NCI-H187 treated with DMSO at 0.1 percent for 48 hours (cell line): ENCODE measurements at regions not wholly inside any gene's neighbourhood (a gene's known extent, or its start where the extent isn't known, plus 50 kb on each side); places are given as distances from the start of the nearest gene placed in this dataset.
"Not testable (repeated sequence)": the region's sequence is repeated elsewhere in the genome, so short reads cannot be mapped to it uniquely, and the experiment has no call there.

Source experiments
- DNase-seq: peaks from one replicate; lab custom pipeline; 2025; lab: John Stamatoyannopoulos, UW

- no peak for DNase-seq
Observed at GRCh38 chr15:62856466-62857246, 185.9 kb upstream of the TPM1 start.

- DNase-seq: no peak
Observed at GRCh38 chr15:62857411-62857853, 185.1 kb upstream of the TPM1 start.

- DNase-seq: no peak
Observed at GRCh38 chr15:62858343-62858742, 184.2 kb upstream of the TPM1 start.

- DNase-seq: no peak
Observed at GRCh38 chr15:62862717-62863116, 179.8 kb upstream of the TPM1 start.

- no peak for DNase-seq
Observed at GRCh38 chr15:62866366-62866765, 176.2 kb upstream of the TPM1 start.

GRCh38 chr15:62867844-62868243 lies 174.7 kb upstream of the TPM1 start:
- DNase-seq: no peak

GRCh38 chr15:62868507-62868906 lies 174.0 kb upstream of the TPM1 start:
- DNase-seq: no peak

- DNase-seq: no peak
Observed at GRCh38 chr15:62869116-62869515, 173.4 kb upstream of the TPM1 start.

GRCh38 chr15:62870216-62870615 lies 172.3 kb upstream of the TPM1 start:
- no peak for DNase-seq

- not testable (repeated sequence) for DNase-seq
Observed at GRCh38 chr15:62870701-62871100, 171.8 kb upstream of the TPM1 start.

GRCh38 chr15:62873203-62873602 lies 169.3 kb upstream of the TPM1 start:
- DNase-seq: no peak

- DNase-seq: no peak
Observed at GRCh38 chr15:62874064-62874463, 168.5 kb upstream of the TPM1 start.

GRCh38 chr15:62874959-62875625 lies 167.5 kb upstream of the TPM1 start:
- no peak for DNase-seq

- DNase-seq: no peak
Observed at GRCh38 chr15:62875626-62876021, 166.9 kb upstream of the TPM1 start.

- DNase-seq: no peak
Observed at GRCh38 chr15:62877276-62877857, 165.2 kb upstream of the TPM1 start.

GRCh38 chr15:62878070-62878469 lies 164.5 kb upstream of the TPM1 start:
- DNase-seq: no peak

- DNase-seq: no peak
Observed at GRCh38 chr15:62879770-62880169, 162.8 kb upstream of the TPM1 start.

- no peak for DNase-seq
Observed at GRCh38 chr15:62880278-62880677, 162.3 kb upstream of the TPM1 start.

GRCh38 chr15:62881056-62881455 lies 161.5 kb upstream of the TPM1 start:
- no peak for DNase-seq

GRCh38 chr15:62883938-62884479 lies 158.5 kb upstream of the TPM1 start:
- no peak for DNase-seq

- DNase-seq: no peak
Observed at GRCh38 chr15:62886431-62887071, 156.0 kb upstream of the TPM1 start.

- DNase-seq: no peak
Observed at GRCh38 chr15:62887113-62887570, 155.4 kb upstream of the TPM1 start.
